Femur (tissue), 1 donor: ENCODE measurements at regions not wholly inside any gene's neighbourhood (a gene's known extent, or its start where the extent isn't known, plus 50 kb on each side); places are given as distances from the start of the nearest gene placed in this dataset.
A peak's percentile ranks its signal among the peaks of the same experiment; 100 is the strongest.
"Not testable (repeated sequence)": the region's sequence is repeated elsewhere in the genome, so short reads cannot be mapped to it uniquely, and the experiment has no call there.

ENCODE experiments used
- DNase-seq: peaks from one replicate; pipeline ENCODE4 v3.0.0-alpha.2; 2017

GRCh38 chr6:163776906-163777686 is 362.6 kb downstream of the QKI start:
- DNase-seq: no peak

DNA sequence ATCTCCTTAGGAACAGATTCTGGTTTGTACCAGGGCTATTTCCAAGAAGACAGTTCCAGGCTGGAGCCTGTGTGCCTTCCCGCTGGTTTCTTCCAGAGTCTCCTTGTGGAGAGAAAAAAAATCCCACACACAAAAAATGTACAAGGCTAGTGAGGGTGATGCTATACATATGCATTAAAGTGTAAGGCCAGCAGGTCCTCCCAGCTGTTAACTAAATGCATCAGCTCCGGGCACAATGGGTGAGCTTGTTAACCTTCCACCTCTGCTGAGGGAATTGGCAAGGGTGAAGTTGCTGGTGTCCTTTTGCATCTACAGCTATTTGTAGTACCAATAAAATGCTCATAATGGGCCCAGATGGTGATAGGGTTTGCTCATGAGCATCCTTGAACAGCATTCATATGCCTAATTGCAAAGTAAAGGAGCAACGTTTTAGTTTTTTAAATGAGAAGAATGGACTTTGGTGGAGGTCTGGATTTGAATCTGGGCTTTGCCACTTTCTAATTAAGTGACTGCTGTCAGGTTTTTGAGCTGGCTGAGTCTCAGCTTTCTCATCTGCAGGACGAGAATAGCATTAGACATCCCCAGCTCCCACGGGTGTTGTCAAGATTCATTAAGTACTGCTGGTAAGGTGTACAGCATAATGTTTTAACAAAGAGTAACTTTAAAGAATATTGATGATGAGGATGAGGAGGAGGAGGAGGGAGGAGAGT is 361.8 kb downstream of the QKI start:
- no peak for DNase-seq

GRCh38 chr6:163775313-163775712 is 360.8 kb downstream of the QKI start:
- no peak for DNase-seq

- DNase-seq: no peak
Observed at GRCh38 chr6:163774485-163774884, 360.0 kb downstream of the QKI start.

DNA sequence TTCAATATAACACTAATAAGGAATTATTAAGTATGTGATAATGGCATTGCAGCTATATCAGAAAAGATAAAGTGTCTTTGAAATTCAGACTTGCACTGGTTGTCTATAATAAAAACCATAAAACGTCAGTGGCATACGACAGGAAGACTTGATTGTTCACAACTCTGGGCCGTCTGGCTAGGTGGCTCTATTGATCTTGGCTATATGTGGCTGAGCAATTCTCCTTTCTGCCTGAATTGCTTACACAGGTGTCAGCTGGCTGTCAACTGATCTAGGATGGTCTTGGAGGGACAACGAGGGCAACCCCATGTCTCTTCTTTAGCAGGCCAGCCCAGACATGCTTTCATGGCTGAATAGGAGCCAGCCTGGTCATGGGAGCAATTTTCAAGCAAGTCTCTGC is 359.1 kb downstream of the QKI start:
- no peak for DNase-seq

- no peak for DNase-seq
Observed at GRCh38 chr6:163772701-163773100, 358.2 kb downstream of the QKI start.

DNA sequence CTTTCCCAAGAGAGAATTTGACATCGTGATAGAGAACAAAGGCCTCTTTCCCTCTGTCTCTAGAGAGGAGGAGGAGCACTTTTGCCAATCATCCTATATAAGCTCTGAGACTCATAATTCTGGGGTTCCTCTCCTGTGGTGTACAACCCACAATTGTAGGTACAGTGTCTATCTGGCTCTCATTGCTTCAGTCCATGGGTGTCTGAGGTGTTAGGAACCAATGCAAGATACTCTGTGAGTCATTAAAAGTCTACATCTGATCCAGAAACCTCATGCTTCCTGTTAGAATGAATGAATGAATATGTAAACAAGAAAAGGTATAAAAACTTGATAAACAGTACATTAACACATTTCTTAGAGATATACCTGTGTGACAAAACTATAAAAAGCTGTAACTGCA is 356.7 kb downstream of the QKI start:
- no peak for DNase-seq

GRCh38 chr6:163768905-163769304 is 354.4 kb downstream of the QKI start:
- DNase-seq: no peak

GRCh38 chr6:163766936-163767335 is 352.4 kb downstream of the QKI start:
- no peak for DNase-seq

DNA sequence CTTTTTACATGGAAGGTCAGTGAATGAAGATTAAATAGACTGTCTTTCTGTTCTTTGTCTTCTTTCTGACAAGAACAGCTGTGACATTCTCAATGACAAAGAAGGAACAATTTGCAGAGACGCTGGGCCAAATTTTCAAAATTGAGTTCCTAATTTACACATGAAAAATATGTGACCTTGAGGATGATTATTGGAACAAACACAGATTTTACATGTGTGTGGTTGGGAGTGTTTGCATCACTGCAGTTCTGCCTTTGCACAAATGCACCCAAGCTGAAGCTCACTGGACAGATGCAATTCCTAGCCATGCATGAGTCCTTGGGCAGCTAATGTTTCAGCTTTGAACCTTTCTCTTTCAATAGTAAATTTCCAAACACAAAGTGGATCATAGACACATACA is 350.8 kb downstream of the QKI start:
- DNase-seq: no peak

- DNase-seq: peak; percentile 46
Observed at GRCh38 chr6:163764565-163764964, 350.0 kb downstream of the QKI start.

DNA sequence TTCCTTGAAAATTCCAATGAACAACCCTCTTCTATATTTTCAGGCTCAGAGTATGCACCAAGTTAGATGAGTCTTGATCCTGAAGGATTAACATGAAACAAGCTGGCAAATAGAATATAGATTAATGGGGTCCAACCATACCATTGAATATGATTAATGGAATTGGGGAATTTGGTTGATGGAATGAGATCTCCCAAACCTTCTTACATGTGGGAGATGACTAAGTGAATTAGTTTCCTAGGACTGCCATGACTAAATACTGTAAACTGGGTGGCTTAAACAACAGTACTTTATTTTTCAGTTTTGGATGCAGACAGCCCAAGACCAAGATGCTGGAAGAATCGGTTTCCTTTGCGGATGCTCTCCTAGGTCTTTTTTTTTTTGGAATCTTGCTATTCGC is 347.0 kb downstream of the QKI start:
- DNase-seq: no peak

DNA sequence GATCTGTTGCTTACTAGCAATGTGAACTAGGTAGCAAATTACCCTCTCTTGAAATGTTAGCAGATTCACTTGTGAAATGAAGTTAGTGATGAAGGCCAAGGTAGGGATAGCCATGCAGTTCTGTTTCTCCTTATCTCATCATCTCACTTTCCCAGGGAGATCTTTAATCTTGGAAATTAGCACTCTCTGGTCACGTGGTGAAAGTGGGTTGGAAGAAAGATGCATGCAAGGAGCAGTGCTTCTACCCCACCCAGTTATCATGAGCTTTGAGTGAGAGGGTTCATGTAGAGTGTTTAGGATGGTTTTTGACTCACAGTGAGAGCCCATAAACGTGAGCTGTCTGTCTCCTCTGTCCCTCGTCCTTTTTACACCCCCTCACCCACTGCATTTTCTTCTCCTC is 346.3 kb downstream of the QKI start:
- no peak for DNase-seq

DNA sequence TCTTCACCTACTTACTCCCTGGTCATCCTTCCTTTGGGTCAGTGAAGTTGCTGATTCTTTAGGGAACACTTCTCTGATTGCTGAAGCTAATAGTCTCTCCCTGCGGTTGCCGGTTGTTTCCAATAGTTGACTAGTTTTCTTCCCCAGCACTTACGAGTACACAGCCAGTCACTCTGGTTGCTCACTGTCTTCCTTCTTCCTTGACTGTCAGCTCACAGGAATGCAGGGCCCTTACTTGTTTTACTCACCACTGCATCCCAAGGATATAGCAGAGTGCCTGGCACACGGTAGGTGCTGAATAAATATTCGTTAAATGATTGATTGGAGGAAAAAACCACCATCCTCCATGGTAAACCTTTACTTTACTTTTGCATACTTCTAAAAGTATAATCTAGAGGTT is 345.0 kb downstream of the QKI start:
- DNase-seq: no peak

GRCh38 chr6:163757520-163757919 is 343.0 kb downstream of the QKI start:
- DNase-seq: no peak

DNA sequence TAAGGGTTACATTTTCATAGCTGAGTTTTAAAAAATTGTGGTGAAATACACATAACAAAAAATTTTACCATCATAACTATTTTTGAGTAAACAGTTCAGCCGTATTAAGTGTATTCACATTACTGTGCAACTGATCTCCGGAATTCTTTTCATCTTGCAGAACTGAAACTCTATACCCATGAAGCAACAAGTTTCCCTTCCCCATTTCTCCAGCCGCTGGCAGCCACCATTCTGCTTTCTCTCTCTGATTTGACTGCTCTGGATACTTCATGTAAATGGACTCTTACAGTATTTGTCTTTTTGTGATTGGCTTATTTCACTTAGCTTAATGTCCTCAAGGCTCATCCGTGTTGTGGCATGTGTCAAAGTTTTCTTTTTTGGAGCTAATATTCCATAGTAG is 341.6 kb downstream of the QKI start:
- no peak for DNase-seq

DNA sequence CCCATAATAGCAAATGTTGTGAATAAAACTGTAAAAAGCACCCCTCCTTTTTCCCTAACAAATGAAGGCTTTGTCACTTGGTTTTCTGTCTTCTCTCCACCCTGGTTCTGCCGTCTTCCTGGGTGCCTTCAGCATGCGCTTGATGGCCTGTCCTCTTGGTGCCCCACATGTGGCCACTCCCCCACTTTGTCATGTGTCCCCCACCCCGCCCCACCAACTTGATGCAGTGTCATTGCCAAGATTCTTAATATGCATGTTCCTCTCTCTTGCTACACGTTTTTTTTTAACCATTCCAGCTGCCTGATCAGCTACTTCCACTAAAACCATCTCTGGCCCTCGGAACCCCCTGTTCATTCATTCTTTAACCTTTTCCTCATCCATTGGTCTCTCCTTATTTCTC is 340.3 kb downstream of the QKI start:
- no peak for DNase-seq

DNA sequence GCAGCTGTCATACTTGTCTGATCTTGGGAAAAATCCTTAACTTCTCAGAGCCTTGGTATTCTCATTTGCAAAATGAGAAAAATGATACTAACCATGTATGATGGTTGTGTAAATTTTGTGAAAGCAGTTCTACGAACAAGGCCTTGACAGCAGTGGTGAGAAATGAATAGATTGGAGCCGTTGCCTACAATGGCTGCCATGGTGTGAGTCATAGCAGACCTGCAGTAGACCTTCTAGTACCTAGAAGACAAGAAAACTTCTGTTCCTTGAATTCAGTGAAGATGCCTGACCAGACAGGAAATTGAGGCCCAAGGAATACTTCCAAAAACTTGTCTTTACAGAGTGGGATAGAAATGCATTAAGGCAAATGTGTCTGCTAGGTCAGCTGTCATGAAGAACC is 338.9 kb downstream of the QKI start:
- no peak for DNase-seq

GRCh38 chr6:163752446-163752845 is 337.9 kb downstream of the QKI start:
- DNase-seq: no peak

DNA sequence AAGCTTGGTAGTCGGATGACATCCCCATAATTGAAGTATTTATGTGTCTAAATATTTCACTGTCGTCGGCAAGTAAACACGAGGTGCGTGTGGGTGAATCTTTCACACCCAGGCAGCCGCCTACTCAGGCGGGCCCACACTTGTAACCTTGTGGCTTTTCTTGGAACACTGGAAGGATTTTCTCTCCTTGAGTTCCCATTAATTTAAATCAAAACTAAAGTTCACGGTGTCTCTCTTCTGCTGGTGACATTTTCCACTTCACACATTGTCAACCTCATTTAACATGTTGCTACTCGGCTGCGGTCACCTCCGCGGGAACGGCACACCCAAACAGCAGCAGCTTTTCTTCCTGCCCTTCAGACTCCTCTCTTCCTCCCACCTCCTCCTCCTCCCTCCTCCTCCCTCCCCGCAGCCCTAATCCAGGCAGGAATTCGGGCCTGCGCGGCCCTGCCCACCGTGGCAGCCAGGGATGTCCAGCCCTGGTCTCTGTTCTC is 336.6 kb downstream of the QKI start:
- DNase-seq: no peak

DNA sequence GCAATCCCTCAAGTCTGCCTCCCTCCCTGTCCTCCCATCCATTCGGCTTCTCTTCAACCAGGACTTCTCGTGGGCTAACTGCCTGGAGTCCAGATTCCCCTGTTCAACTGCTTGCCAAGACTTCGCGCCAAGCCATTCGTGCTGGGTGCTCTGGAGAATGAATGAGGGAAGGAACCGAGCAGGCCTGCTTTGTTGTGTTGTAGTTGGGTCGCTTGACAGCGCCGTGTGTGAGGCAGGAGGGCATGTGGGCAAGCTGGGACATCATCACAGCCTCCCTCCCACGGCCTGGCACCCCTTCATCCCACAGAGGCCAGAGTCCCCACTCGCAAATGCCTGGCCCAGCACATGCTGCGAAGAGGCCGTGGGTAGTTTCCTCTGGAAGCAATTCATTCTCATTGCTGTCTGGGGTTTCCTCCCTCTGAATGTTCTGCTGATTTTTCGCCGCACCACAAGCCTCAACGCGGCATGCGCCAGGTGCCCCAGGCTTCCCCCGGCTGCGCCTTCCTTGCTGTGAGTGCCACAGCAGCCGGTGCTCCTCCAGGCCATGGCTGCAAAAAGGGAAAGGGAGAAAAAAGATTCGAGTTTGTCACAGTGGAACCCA is 336.0 kb downstream of the QKI start:
- no peak for DNase-seq

DNA sequence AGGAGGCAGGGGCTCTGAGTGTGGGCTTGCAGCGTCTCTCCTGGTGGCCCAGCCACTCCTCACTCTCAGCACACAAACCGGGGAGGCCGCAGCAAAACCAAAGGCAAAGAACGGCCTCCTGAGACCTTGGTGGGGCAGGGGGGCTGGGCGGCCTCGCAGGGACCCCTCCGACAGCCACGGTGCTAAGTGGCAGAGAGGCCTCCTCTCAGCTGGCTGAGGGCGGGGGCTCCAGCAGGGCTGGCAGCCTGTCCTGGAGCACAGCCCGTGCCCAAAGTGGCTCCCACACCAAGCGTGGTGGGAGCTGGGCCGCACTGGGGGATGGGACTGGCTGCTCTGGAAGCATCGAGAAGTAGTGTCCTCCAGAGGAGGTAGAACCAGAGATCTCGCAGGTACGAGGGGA is 334.4 kb downstream of the QKI start:
- DNase-seq: no peak

- no peak for DNase-seq
Observed at GRCh38 chr6:163748036-163748435, 333.5 kb downstream of the QKI start.

- DNase-seq: not testable (repeated sequence)
Observed at GRCh38 chr6:163747058-163747457, 332.5 kb downstream of the QKI start.
